PFSK-1 (cell line): ENCODE measurements at regions not wholly inside any gene's neighbourhood (a gene's known extent, or its start where the extent isn't known, plus 50 kb on each side); places are given as distances from the start of the nearest gene placed in this dataset.

ENCODE experiments used
- FOXP2 ChIP-seq: optimal IDR thresholded peaks from 2 replicates; pipeline ENCODE3; 2011; ENCODE audit warnings: borderline replicate concordance, control low read depth, inconsistent platforms; ENCODE audit not compliant: insufficient read depth; ENCODE audit errors: extremely low read length, extremely low read depth
- POLR2AphosphoS5 ChIP-seq: IDR thresholded peaks from 2 replicates; pipeline ENCODE4 v1.6.1; 2012; ENCODE audit warnings: low read depth, mild to moderate bottlenecking, control low read depth, low read length, moderate library complexity
- SIN3A ChIP-seq: IDR thresholded peaks from 2 replicates; pipeline ENCODE4 v1.6.1; 2012; ENCODE audit warnings: mild to moderate bottlenecking, low read length, moderate library complexity, borderline replicate concordance; ENCODE audit not compliant: insufficient read depth
- TAF1 ChIP-seq: IDR thresholded peaks from 2 replicates; pipeline ENCODE4 v1.6.1; 2012; ENCODE audit warnings: low read length, control low read depth, borderline replicate concordance; ENCODE audit not compliant: insufficient read depth
- TF ChIP-seq, protein P1 (sequence below), 2 experiments: IDR thresholded peaks; 2 replicates each; pipeline versions ENCODE4 v1.6.1 to v1.8.0; 2011 to 2012; ENCODE audit warnings: low read depth in 2 of 2, low read length in 2 of 2, control low read depth in 1 of 2, inconsistent platforms in 1 of 2, mild to moderate bottlenecking in 1 of 2, moderate library complexity in 1 of 2; ENCODE audit not compliant: insufficient read depth in 1 of 2

DNA sequence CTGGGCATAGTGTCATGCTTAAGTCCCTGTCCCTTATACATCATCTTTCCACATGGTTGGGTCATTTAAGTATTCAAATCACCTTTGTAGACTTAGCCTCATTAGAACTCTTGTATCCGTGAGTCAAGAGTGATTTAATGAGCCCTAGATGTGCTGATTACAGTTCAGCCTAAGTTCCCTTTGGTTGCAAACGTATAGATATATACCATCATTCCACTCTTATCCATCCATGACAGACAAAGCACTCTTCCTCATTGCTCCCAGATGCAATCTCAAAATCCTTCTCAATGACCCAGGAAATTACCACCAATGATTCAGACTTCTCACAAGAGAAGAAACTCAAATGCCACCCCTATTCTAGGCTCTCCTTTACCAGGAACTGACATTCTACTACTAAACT, 50.2 kb upstream of the C3orf49 start:
- TF ChIP-seq SIN3A (no peak), POLR2AphosphoS5 (no peak), FOXP2 (no peak), TAF1 (no peak)
- TF ChIP-seq, protein P1, sequence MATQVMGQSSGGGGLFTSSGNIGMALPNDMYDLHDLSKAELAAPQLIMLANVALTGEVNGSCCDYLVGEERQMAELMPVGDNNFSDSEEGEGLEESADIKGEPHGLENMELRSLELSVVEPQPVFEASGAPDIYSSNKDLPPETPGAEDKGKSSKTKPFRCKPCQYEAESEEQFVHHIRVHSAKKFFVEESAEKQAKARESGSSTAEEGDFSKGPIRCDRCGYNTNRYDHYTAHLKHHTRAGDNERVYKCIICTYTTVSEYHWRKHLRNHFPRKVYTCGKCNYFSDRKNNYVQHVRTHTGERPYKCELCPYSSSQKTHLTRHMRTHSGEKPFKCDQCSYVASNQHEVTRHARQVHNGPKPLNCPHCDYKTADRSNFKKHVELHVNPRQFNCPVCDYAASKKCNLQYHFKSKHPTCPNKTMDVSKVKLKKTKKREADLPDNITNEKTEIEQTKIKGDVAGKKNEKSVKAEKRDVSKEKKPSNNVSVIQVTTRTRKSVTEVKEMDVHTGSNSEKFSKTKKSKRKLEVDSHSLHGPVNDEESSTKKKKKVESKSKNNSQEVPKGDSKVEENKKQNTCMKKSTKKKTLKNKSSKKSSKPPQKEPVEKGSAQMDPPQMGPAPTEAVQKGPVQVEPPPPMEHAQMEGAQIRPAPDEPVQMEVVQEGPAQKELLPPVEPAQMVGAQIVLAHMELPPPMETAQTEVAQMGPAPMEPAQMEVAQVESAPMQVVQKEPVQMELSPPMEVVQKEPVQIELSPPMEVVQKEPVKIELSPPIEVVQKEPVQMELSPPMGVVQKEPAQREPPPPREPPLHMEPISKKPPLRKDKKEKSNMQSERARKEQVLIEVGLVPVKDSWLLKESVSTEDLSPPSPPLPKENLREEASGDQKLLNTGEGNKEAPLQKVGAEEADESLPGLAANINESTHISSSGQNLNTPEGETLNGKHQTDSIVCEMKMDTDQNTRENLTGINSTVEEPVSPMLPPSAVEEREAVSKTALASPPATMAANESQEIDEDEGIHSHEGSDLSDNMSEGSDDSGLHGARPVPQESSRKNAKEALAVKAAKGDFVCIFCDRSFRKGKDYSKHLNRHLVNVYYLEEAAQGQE (IDR thresholded peaks at IDR 0.05; ENCODE audit: insufficient read depth in 1 of 2, low read depth in 2 of 2, low read length in 2 of 2) = no peak
